ENCODE measurements at regions not wholly inside any gene's neighbourhood (a gene's known extent, or its start where the extent isn't known, plus 50 kb on each side); places are given as distances from the start of the nearest gene placed in this dataset.

- DNase-seq (ENCODE audit: low read depth) = no peak
- in situ Hi-C loops (cut with HindIII; ENCODE audit: low sequenced_read_pairs) = no loop called here
- no peak overlapping the region for H3K4me3 ChIP-seq (ENCODE audit: low read depth, low read length)
- no peak for TF ChIP-seq CTCF (IDR thresholded peaks at IDR 0.05; ENCODE audit: low read depth, low read length, missing control alignments)
Observed at GRCh38 chr3:166489826-166490225, 652.6 kb upstream of the BCHE start.

GRCh38 chr3:166488977-166489672, 651.9 kb upstream of the BCHE start:
- in situ Hi-C loops (cut with HindIII; ENCODE audit: low sequenced_read_pairs) = no loop called here
- no peak overlapping the region for H3K4me3 ChIP-seq (ENCODE audit: low read depth, low read length)
- DNase-seq (ENCODE audit: low read depth) = no peak
- no peak for TF ChIP-seq CTCF (IDR thresholded peaks at IDR 0.05; ENCODE audit: low read depth, low read length, missing control alignments)

- in situ Hi-C loops (cut with HindIII; ENCODE audit: low sequenced_read_pairs) = no loop called here
- DNase-seq (ENCODE audit: low read depth) = no peak
- H3K4me3 ChIP-seq (ENCODE audit: low read depth, low read length) = no peak overlapping the region
- no peak for TF ChIP-seq CTCF (IDR thresholded peaks at IDR 0.05; ENCODE audit: low read depth, low read length, missing control alignments)
Observed at GRCh38 chr3:166484470-166484869, 647.2 kb upstream of the BCHE start.

GRCh38 chr3:166481340-166481739, 644.1 kb upstream of the BCHE start:
- H3K4me3 ChIP-seq (ENCODE audit: low read depth, low read length) = no peak overlapping the region
- TF ChIP-seq CTCF (IDR thresholded peaks at IDR 0.05; ENCODE audit: low read depth, low read length, missing control alignments) = no peak
- in situ Hi-C loops (cut with HindIII; ENCODE audit: low sequenced_read_pairs) = no loop called here
- no peak for DNase-seq (ENCODE audit: low read depth)

- no peak overlapping the region for H3K4me3 ChIP-seq (ENCODE audit: low read depth, low read length)
- DNase-seq (ENCODE audit: low read depth) = no peak
- in situ Hi-C loops (cut with HindIII; ENCODE audit: low sequenced_read_pairs) = no loop called here
- no peak for TF ChIP-seq CTCF (IDR thresholded peaks at IDR 0.05; ENCODE audit: low read depth, low read length, missing control alignments)
Observed at GRCh38 chr3:166478356-166478755, 641.1 kb upstream of the BCHE start.

GRCh38 chr3:166473501-166473900, 636.3 kb upstream of the BCHE start:
- in situ Hi-C loops (cut with HindIII; ENCODE audit: low sequenced_read_pairs) = no loop called here
- TF ChIP-seq CTCF (IDR thresholded peaks at IDR 0.05; ENCODE audit: low read depth, low read length, missing control alignments) = no peak
- DNase-seq (ENCODE audit: low read depth) = no peak
- H3K4me3 ChIP-seq (ENCODE audit: low read depth, low read length) = no peak overlapping the region
